ENCODE measurements at regions not wholly inside any gene's neighbourhood (a gene's known extent, or its start where the extent isn't known, plus 50 kb on each side); places are given as distances from the start of the nearest gene placed in this dataset.

- H3K27ac ChIP-seq: no peak overlapping the region
- no peaks in the 10 kb centered on the region for H3K9me3 ChIP-seq
- H3K27me3 ChIP-seq: no peaks in the 10 kb centered on the region
- intact Hi-C loops (cut with DNase I): no loop called here
- H3K4me1 ChIP-seq: no peaks in the 10 kb centered on the region
- no peaks in the 10 kb centered on the region for H3K36me3 ChIP-seq (replicated peaks in 1 of 2; ENCODE audit: insufficient read depth in 1 of 2, low read depth in 2 of 2)
- DNase-seq (no peak), ATAC-seq (no peak)
- no peak for TF ChIP-seq POLR2A (IDR thresholded peaks at IDR 0.05)
- TF ChIP-seq CTCF (IDR thresholded peaks at IDR 0.05): no peak
- H3K4me3 ChIP-seq: no peak overlapping the region
Observed at GRCh38 chr15:52997123-52997522, 207.0 kb upstream of the ONECUT1 start.

- H3K4me1 ChIP-seq: no peaks in the 10 kb centered on the region
- intact Hi-C loops (cut with DNase I): no loop called here
- H3K27ac ChIP-seq: no peak overlapping the region
- ATAC-seq (no peak), DNase-seq (no peak)
- TF ChIP-seq POLR2A (IDR thresholded peaks at IDR 0.05): no peak
- TF ChIP-seq CTCF (IDR thresholded peaks at IDR 0.05): no peak
- H3K9me3 ChIP-seq: no peaks in the 10 kb centered on the region
- H3K4me3 ChIP-seq: no peak overlapping the region
- no peaks in the 10 kb centered on the region for H3K27me3 ChIP-seq
- WGBS, 2 donors: 36 to 39% methylated on average over 1 of the region's 1 CpG
- H3K36me3 ChIP-seq (replicated peaks in 1 of 2; ENCODE audit: insufficient read depth in 1 of 2, low read depth in 2 of 2): no peaks in the 10 kb centered on the region
Observed at GRCh38 chr15:52994290-52994689, 204.2 kb upstream of the ONECUT1 start.

- H3K9me3 ChIP-seq: no peaks in the 10 kb centered on the region
- TF ChIP-seq CTCF (IDR thresholded peaks at IDR 0.05): no peak
- no peaks in the 10 kb centered on the region for H3K27me3 ChIP-seq
- 74 to 83% methylated on average over 3 of the region's 3 CpGs for WGBS, 2 donors
- H3K36me3 ChIP-seq (replicated peaks in 1 of 2; ENCODE audit: insufficient read depth in 1 of 2, low read depth in 2 of 2): no peaks in the 10 kb centered on the region
- no peak overlapping the region for H3K4me3 ChIP-seq
- H3K27ac ChIP-seq: no peak overlapping the region
- no peak for DNase-seq
- no peak for ATAC-seq
- intact Hi-C loops (cut with DNase I): no loop called here
- no peaks in the 10 kb centered on the region for H3K4me1 ChIP-seq
Observed at GRCh38 chr15:52984507-52984906, 194.4 kb upstream of the ONECUT1 start.

GRCh38 chr15:52980446-52980845 lies 190.3 kb upstream of the ONECUT1 start:
- Histone ChIP-seq H3K27me3 (no peaks in the 10 kb centered on the region), H3K4me1 (no peaks in the 10 kb centered on the region), H3K4me3 (no peak overlapping the region), H3K27ac (no peak overlapping the region), H3K36me3 (replicated peaks in 1 of 2; ENCODE audit: insufficient read depth in 1 of 2, low read depth in 2 of 2) (no peaks in the 10 kb centered on the region), H3K9me3 (no peaks in the 10 kb centered on the region)
- no peak for TF ChIP-seq POLR2A (IDR thresholded peaks at IDR 0.05)
- TF ChIP-seq CTCF (IDR thresholded peaks at IDR 0.05): no peak
- ATAC-seq (no peak), DNase-seq (no peak)
- WGBS, 2 donors: 90% methylated on average over 3 of the region's 3 CpGs
- intact Hi-C loops (cut with DNase I): no loop called here

- 83 to 90% methylated on average over 9 of the region's 9 CpGs for WGBS, 2 donors
- no peak for DNase-seq
- H3K36me3 ChIP-seq (replicated peaks in 1 of 2; ENCODE audit: insufficient read depth in 1 of 2, low read depth in 2 of 2): no peaks in the 10 kb centered on the region
- intact Hi-C loops (cut with DNase I): no loop called here
- H3K27ac ChIP-seq: no peak overlapping the region
- no peak overlapping the region for H3K4me3 ChIP-seq
- TF ChIP-seq POLR2A (IDR thresholded peaks at IDR 0.05) (no peak), CTCF (IDR thresholded peaks at IDR 0.05) (no peak)
- no peaks in the 10 kb centered on the region for H3K27me3 ChIP-seq
- no peaks in the 10 kb centered on the region for H3K9me3 ChIP-seq
- no peak for ATAC-seq
- no peaks in the 10 kb centered on the region for H3K4me1 ChIP-seq
Observed at GRCh38 chr15:52976516-52977075, 186.5 kb upstream of the ONECUT1 start.
